Gastrocnemius medialis (tissue), 4 donors: ENCODE measurements at regions not wholly inside any gene's neighbourhood (a gene's known extent, or its start where the extent isn't known, plus 50 kb on each side); places are given as distances from the start of the nearest gene placed in this dataset.

Source experiments
- ATAC-seq, 2 donors: fragments of 150-250 bp; one replicate each; pipeline ENCODE4 v1.9.1; 2016
- DNase-seq, 2 donors: peaks; one replicate each; pipeline ENCODE4 v3.0.0-alpha.2; 2019
- H3K27ac ChIP-seq, 4 donors: fragments of 200-600 bp; sonication (generic); 1 replicate in 1 of 4; 2 replicates in 3 of 4; pipeline ENCODE4 v1.5.1; 2016 to 2018; ENCODE audit warnings: mild to moderate bottlenecking in 2 of 4, moderate library complexity in 1 of 4
- H3K27me3 ChIP-seq, 3 donors: fragments of 200-600 bp; sonication (generic) in 2 of 3; 1 replicate in 1 of 3; 2 replicates in 2 of 3; pipeline versions ENCODE4 v1.5.1 to v1.6.0; 2016 to 2019; ENCODE audit warnings: mild to moderate bottlenecking in 1 of 3, moderate library complexity in 1 of 3
- H3K36me3 ChIP-seq, 2 donors: fragments of 200-600 bp; sonication (generic) in 1 of 2; one replicate each; pipeline ENCODE4 v1.5.1; 2017 to 2018
- H3K4me1 ChIP-seq, 2 donors: fragments of 200-600 bp; sonication (generic) in 1 of 2; one replicate each; pipeline ENCODE4 v1.5.1; 2016 to 2017; ENCODE audit warnings: mild to moderate bottlenecking in 2 of 2
- H3K4me3 ChIP-seq, 4 donors: fragments of 200-600 bp; sonication (generic) in 3 of 4; 1 replicate in 1 of 4; 2 replicates in 3 of 4; pipeline ENCODE4 v1.5.1; 2016 to 2019; ENCODE audit warnings: mild to moderate bottlenecking in 2 of 4
- H3K9me3 ChIP-seq, 3 donors: fragments of 200-600 bp; sonication (generic) in 2 of 3; 1 replicate in 1 of 3; 2 replicates in 2 of 3; pipeline ENCODE4 v1.5.1; 2016 to 2019
- POLR2A ChIP-seq, 2 donors: fragments of 450-650 bp; IDR thresholded peaks; one replicate each; pipeline ENCODE4 v1.6.1; 2017; ENCODE audit warnings: antibody characterized with exemption in 2 of 2, mild to moderate bottlenecking in 2 of 2, moderate library complexity in 2 of 2
- in situ Hi-C, 4 donors: fragments of 200-750 bp; cut with MboI; loops; one replicate each; pipeline versions ENCODE4 v1.15.0 to v1.8.0; 2017; ENCODE audit warnings: low sequenced_read_pairs in 4 of 4
- intact Hi-C: fragments of 100-400 bp; cut with DNase I; formaldehyde crosslinking; loops from one replicate; pipeline ENCODE4 v1.15.1; 2023; ENCODE audit warnings: low total_unique reads
- TF ChIP-seq, protein P1 (sequence below), 5 experiments: fragments of 450-650 bp in 3 of 5; fragments of 200-600 bp in 2 of 5; sonication (generic) in 2 of 5; IDR thresholded peaks in 4 of 5; conservative IDR thresholded peaks in 1 of 5; 1 replicate in 4 of 5; 2 replicates in 1 of 5; pipeline ENCODE4 v1.5.1; 2016 to 2019; ENCODE audit warnings: antibody characterized with exemption in 5 of 5, mild to moderate bottlenecking in 3 of 5, moderate library complexity in 3 of 5

DNA sequence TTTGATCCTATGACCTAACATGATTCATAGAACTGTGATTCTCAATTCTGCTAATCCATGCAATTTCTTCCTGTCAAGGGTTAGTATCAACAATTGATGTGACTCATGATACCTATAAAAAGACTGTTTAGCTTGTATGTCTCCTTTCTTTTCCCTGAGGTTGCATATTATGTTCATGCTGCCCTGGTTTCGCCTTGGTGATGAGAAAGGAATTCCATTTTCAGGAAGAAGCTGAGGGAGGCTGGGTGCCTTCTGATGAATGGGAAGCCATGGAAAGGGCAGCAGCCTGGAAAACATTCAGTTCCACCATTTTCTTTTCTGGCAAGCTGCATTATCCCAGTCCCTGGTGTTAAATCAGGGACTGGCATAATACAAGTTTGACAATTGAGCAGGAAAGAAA is 976.5 kb downstream of the RPA4 start:
- Histone ChIP-seq H3K27me3 (no peaks in the 10 kb centered on the region), H3K4me3 (no peak overlapping the region), H3K9me3 (no peaks in the 10 kb centered on the region), H3K27ac (no peak overlapping the region), H3K36me3 (no peaks in the 10 kb centered on the region), H3K4me1 (no peaks in the 10 kb centered on the region)
- no peak for DNase-seq
- in situ Hi-C loops (no loop called here), intact Hi-C loops (no loop called here)
- ATAC-seq = no peak
- no peak for TF ChIP-seq POLR2A (IDR thresholded peaks at IDR 0.05)
- TF ChIP-seq, protein P1, sequence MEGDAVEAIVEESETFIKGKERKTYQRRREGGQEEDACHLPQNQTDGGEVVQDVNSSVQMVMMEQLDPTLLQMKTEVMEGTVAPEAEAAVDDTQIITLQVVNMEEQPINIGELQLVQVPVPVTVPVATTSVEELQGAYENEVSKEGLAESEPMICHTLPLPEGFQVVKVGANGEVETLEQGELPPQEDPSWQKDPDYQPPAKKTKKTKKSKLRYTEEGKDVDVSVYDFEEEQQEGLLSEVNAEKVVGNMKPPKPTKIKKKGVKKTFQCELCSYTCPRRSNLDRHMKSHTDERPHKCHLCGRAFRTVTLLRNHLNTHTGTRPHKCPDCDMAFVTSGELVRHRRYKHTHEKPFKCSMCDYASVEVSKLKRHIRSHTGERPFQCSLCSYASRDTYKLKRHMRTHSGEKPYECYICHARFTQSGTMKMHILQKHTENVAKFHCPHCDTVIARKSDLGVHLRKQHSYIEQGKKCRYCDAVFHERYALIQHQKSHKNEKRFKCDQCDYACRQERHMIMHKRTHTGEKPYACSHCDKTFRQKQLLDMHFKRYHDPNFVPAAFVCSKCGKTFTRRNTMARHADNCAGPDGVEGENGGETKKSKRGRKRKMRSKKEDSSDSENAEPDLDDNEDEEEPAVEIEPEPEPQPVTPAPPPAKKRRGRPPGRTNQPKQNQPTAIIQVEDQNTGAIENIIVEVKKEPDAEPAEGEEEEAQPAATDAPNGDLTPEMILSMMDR (IDR thresholded peaks at IDR 0.05 in 4 of 5, conservative IDR thresholded peaks at IDR 0.05 in 1 of 5) = no peak

DNA sequence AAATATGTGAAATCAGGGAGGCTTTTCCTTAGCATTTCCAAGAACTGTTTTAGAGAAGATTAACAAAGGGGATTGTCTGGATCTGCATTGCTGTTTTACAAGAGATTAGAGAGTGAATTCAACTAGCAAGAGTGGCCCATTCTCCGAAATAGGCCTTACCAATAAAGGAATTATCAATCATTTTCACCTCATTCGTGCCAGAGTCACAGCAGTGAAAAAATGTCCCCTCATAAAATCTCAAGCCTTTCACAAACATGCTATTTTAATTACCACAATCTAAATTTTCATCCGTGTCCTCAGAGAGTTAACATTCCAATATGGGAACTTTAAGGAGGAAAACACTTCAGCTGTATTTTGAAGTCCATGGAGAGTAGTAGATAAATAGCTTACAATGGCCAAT is 979.6 kb downstream of the RPA4 start:
- no peaks in the 10 kb centered on the region for H3K36me3 ChIP-seq
- H3K4me3 ChIP-seq = no peak overlapping the region
- ATAC-seq (no peak), DNase-seq (no peak)
- H3K27ac ChIP-seq = no peak overlapping the region
- TF ChIP-seq POLR2A (IDR thresholded peaks at IDR 0.05) = no peak
- TF ChIP-seq, protein P1 (IDR thresholded peaks at IDR 0.05 in 4 of 5, conservative IDR thresholded peaks at IDR 0.05 in 1 of 5) = no peak
- H3K4me1 ChIP-seq = no peaks in the 10 kb centered on the region
- H3K9me3 ChIP-seq = no peaks in the 10 kb centered on the region
- no peaks in the 10 kb centered on the region for H3K27me3 ChIP-seq
- intact Hi-C loops = no loop called here
- in situ Hi-C loops = no loop called here

DNA sequence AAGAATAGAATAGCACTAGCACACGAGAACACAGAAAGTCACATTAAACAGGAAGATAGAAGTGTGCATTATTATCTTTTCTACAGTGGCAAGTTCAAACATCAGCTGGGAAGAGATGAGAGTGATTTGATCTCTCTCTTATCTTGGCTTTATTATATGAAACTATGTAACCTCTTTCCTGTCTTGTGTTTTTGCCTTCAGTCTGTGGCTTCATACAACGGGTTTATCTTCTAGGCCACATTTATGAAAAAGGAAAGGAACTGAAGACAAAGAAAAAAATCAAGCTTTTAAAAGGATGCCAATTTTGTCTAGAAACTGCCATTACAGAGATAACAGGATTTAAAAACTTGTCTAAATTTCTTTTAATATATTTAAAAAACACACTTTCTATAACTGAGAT is 983.6 kb downstream of the RPA4 start:
- Histone ChIP-seq H3K27ac (no peak overlapping the region), H3K4me3 (no peak overlapping the region), H3K36me3 (no peaks in the 10 kb centered on the region), H3K27me3 (no peaks in the 10 kb centered on the region), H3K9me3 (no peaks in the 10 kb centered on the region), H3K4me1 (no peaks in the 10 kb centered on the region)
- ATAC-seq (no peak), DNase-seq (no peak)
- intact Hi-C loops = no loop called here
- in situ Hi-C loops = no loop called here
- TF ChIP-seq POLR2A (IDR thresholded peaks at IDR 0.05) = no peak
- TF ChIP-seq, protein P1 (IDR thresholded peaks at IDR 0.05 in 4 of 5, conservative IDR thresholded peaks at IDR 0.05 in 1 of 5) = no peak

DNA sequence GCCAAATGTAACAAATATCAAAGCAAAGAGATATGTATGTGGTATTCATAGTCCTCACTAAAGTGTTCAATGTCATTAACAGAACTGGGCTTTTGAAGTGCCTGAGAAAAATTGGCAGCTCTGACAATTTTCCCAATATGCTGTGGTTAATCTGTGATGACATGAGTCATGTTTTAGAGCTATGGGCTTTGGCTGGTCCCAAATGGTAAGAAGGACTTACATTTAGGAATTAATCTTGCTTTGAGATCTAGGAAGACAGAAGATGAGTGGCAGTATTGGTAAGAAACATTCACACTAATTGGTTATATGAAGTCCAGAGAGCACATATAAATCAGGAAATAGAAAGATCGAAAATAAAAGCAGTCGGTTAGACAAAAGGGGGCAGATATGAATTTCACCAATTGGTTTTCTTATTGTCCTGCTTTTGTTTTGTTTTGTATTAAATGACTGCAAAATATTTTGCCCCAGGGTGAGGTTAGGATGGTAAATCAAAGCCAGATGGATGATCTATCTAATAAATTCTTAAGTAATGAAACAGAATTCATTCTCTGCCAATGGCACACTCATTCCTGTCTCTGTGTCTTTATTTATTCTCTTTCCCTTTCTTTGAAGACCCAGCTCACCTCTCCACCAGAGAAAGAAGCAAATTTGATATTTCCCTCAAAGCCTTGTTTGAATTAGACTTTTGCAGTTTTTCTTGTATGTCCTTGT is 993.1 kb downstream of the RPA4 start:
- ATAC-seq (no peak), DNase-seq (no peak)

More for the DNA sequence above, 993.1 kb downstream of the RPA4 start:
- intact Hi-C loops = no loop called here
- no peaks in the 10 kb centered on the region for H3K4me1 ChIP-seq
- H3K4me3 ChIP-seq = no peak overlapping the region
- in situ Hi-C loops = no loop called here
- H3K27me3 ChIP-seq = no peaks in the 10 kb centered on the region
- H3K27ac ChIP-seq = no peak overlapping the region
- TF ChIP-seq, protein P1 (IDR thresholded peaks at IDR 0.05 in 4 of 5, conservative IDR thresholded peaks at IDR 0.05 in 1 of 5) = no peak
- no peak for TF ChIP-seq POLR2A (IDR thresholded peaks at IDR 0.05)
- no peaks in the 10 kb centered on the region for H3K36me3 ChIP-seq
- no peaks in the 10 kb centered on the region for H3K9me3 ChIP-seq
